Endothelial cell of umbilical vein (primary cell): ENCODE measurements at regions not wholly inside any gene's neighbourhood (a gene's known extent, or its start where the extent isn't known, plus 50 kb on each side); places are given as distances from the start of the nearest gene placed in this dataset.

Source experiments
- BruUV-seq: library from RNA; stranded (reverse); fragments of 400-500 nt; replicated peaks from 2 replicates; lab custom pipeline; 2021; lab: Mats Ljungman, UMichigan
- CTCF ChIA-PET: fragments of 300-600, 350-600 bp; sonication (Branson Sonifier 250); formaldehyde crosslinking; loops from one replicate; lab custom pipeline; 2021; ENCODE audit warnings: antibody characterized with exemption, inconsistent platforms; lab: Charles Lee
- POLR2A ChIA-PET: fragments of 300-600, 350-600 bp; sonication (Branson Sonifier 250); formaldehyde crosslinking; loops from one replicate; lab custom pipeline; 2021; ENCODE audit warnings: antibody characterized with exemption, inconsistent platforms; lab: Charles Lee
- DNase-seq: peaks from one replicate; pipeline ENCODE4 v3.0.0-alpha.2; 2011; ENCODE audit warnings: low read depth, low spot score
- FAIRE-seq: peaks from 2 replicates; lab custom pipeline; 2011; peaks lifted over from hg19 to GRCh38; lab: Jason Lieb, UNC
- H2AFZ ChIP-seq: 2 replicates; pipeline ENCODE4 v1.6.0; 2012; ENCODE audit warnings: low read depth, low read length, control low read depth, inconsistent platforms
- H3K27ac ChIP-seq: 2 replicates; pipeline ENCODE4 v1.5.1; 2011; ENCODE audit warnings: low read depth, mild to moderate bottlenecking, control low read depth, low read length, moderate library complexity; ENCODE audit not compliant: insufficient read depth
- H3K27me3 ChIP-seq, 2 experiments: 2 replicates each; pipeline versions ENCODE4 v1.6.0 to v1.6.1; 2011; ENCODE audit warnings: low read length in 2 of 2, mixed read lengths in 1 of 2; ENCODE audit not compliant: control insufficient read depth in 2 of 2, insufficient read depth in 2 of 2
- H3K36me3 ChIP-seq, 2 experiments: 2 replicates in 1 of 2; 3 replicates in 1 of 2; pipeline ENCODE4 v1.5.1; 2011; ENCODE audit warnings: low read length in 2 of 2, mild to moderate bottlenecking in 1 of 2, moderate library complexity in 1 of 2; ENCODE audit not compliant: control insufficient read depth in 2 of 2, insufficient read depth in 2 of 2; ENCODE audit errors: extremely low read depth in 1 of 2
- H3K4me1 ChIP-seq: 3 replicates; pipeline ENCODE4 v1.5.1; 2011; ENCODE audit warnings: mild to moderate bottlenecking, low read length; ENCODE audit not compliant: control insufficient read depth, insufficient read depth; ENCODE audit errors: extremely low read depth
- H3K4me2 ChIP-seq: 2 replicates; pipeline ENCODE4 v1.6.1; 2011; ENCODE audit warnings: low read length, control low read depth, mixed read lengths; ENCODE audit not compliant: insufficient read depth
- H3K4me3 ChIP-seq, 3 experiments: fragments of 200-600 bp in 1 of 3; sonication (generic), shearing (Covaris generic) in 1 of 3; replicated peaks in 1 of 3; 2 replicates each; pipeline ENCODE4 v1.5.1; 2011 to 2016; ENCODE audit warnings: control low read depth in 3 of 3, low read length in 3 of 3, mild to moderate bottlenecking in 2 of 3, inconsistent platforms in 1 of 3, low read depth in 1 of 3, moderate library complexity in 1 of 3; ENCODE audit not compliant: insufficient read depth in 1 of 3
- H3K79me2 ChIP-seq: 2 replicates; pipeline ENCODE4 v1.6.0; 2012; ENCODE audit warnings: low read length, inconsistent platforms; ENCODE audit not compliant: control insufficient read depth, insufficient read depth
- H3K9ac ChIP-seq: replicated peaks from 2 replicates; pipeline ENCODE3; 2011; ENCODE audit warnings: low read length, control low read depth; ENCODE audit not compliant: insufficient read depth; ENCODE audit errors: extremely low read depth
- H3K9me1 ChIP-seq: replicated peaks from 3 replicates; pipeline ENCODE4 v1.6.0; 2011; ENCODE audit warnings: mild to moderate bottlenecking, low read length; ENCODE audit not compliant: control insufficient read depth, insufficient read depth; ENCODE audit errors: extremely low read depth
- H3K9me3 ChIP-seq: replicated peaks from 2 replicates; pipeline ENCODE4 v1.5.1; 2012; ENCODE audit warnings: low read length, inconsistent platforms; ENCODE audit not compliant: control insufficient read depth, insufficient read depth
- H4K20me1 ChIP-seq: replicated peaks from 2 replicates; pipeline ENCODE3; 2011; ENCODE audit warnings: mild to moderate bottlenecking, low read length; ENCODE audit not compliant: control insufficient read depth, insufficient read depth; ENCODE audit errors: extremely low read depth
- EZH2 ChIP-seq: IDR thresholded peaks from 2 replicates; pipeline ENCODE4 v1.6.1; 2012; ENCODE audit warnings: borderline replicate concordance, low read depth, mild to moderate bottlenecking, moderate library complexity, low read length, inconsistent platforms; ENCODE audit not compliant: severe bottlenecking
- JUN ChIP-seq: IDR thresholded peaks from 2 replicates; pipeline ENCODE4 v1.6.1; 2011; ENCODE audit warnings: borderline replicate concordance, low read depth; ENCODE audit not compliant: insufficient read length, insufficient read depth
- MYC ChIP-seq: IDR thresholded peaks from one replicate; pipeline ENCODE4 v1.6.1; 2011; ENCODE audit warnings: mild to moderate bottlenecking, low read depth, low read length
- POLR2A ChIP-seq: IDR thresholded peaks from 2 replicates; pipeline ENCODE4 v1.6.1; 2012; ENCODE audit warnings: low read depth, mild to moderate bottlenecking, control low read depth, low read length
- POLR2AphosphoS5 ChIP-seq: IDR thresholded peaks from 2 replicates; pipeline ENCODE4 v1.6.1; 2012; ENCODE audit warnings: low read depth, mild to moderate bottlenecking, control low read depth, low read length, moderate library complexity; ENCODE audit not compliant: insufficient read depth
- dilution Hi-C: fragments of 300-500 bp; cut with MboI; formaldehyde crosslinking; loops from one replicate; pipeline ENCODE4 v1.15.0; 2019; ENCODE audit warnings: low sequenced_read_pairs; ENCODE audit not compliant: extremely low pct_ligation_motif_present
- intact Hi-C: fragments of 100-400 bp; cut with micrococcal nuclease; formaldehyde crosslinking; loops from one replicate; pipeline ENCODE4 v1.10.0; 2022
- TF ChIP-seq, protein P1 (sequence below): IDR thresholded peaks from 2 replicates; pipeline ENCODE4 v1.6.1; 2011; ENCODE audit not compliant: insufficient read depth, insufficient read length
- TF ChIP-seq, protein P2 (sequence below), 2 donors: IDR thresholded peaks; 1 replicate in 1 of 2; 2 replicates in 1 of 2; pipeline ENCODE4 v1.5.1; 2011; ENCODE audit warnings: low read length in 2 of 2, mild to moderate bottlenecking in 2 of 2, moderate library complexity in 2 of 2, control low read depth in 1 of 2, inconsistent platforms in 1 of 2, low read depth in 1 of 2; ENCODE audit not compliant: insufficient read depth in 1 of 2; ENCODE audit errors: extremely low read depth in 1 of 2

DNA sequence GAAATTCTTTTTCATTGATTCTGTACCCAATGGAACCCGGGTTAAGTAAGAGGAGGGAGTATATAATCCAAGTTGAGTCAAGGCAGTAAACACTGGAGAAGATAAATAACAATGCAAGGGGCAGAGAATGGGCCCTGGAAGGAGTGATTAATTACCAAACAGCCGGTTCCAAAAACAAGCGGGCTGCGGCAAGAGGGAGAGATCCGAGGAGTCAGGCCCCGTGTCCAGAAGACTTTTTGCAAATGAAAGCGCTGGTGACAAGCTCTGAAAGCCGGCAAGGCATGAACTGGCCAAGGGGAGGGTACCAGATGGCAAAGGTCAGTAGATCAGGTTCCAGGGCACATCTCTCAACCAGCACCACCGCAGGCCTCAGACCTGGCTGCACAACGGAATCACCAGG is 294.9 kb downstream of the BCOR start:
- no peak overlapping the region for H3K9ac ChIP-seq
- H3K9me1 ChIP-seq: no peaks in the 10 kb centered on the region
- H3K4me1 ChIP-seq: no peaks in the 10 kb centered on the region
- H3K27ac ChIP-seq: no peak overlapping the region
- FAIRE-seq: no peak
- H3K4me2 ChIP-seq: no peak overlapping the region
- no peaks in the 10 kb centered on the region for H4K20me1 ChIP-seq
- ChIA-PET CTCF (no interaction called here), POLR2A (no interaction called here)
- H2AFZ ChIP-seq: no peak overlapping the region
- intact Hi-C loops (no loop called here), dilution Hi-C loops (no loop called here)
- no TSS peak for BruUV-seq
- TF ChIP-seq EZH2 (no peak), POLR2A (no peak), POLR2AphosphoS5 (no peak), JUN (no peak), MYC (no peak)
- TF ChIP-seq, protein P1, sequence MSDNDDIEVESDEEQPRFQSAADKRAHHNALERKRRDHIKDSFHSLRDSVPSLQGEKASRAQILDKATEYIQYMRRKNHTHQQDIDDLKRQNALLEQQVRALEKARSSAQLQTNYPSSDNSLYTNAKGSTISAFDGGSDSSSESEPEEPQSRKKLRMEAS: no peak
- TF ChIP-seq, protein P2, sequence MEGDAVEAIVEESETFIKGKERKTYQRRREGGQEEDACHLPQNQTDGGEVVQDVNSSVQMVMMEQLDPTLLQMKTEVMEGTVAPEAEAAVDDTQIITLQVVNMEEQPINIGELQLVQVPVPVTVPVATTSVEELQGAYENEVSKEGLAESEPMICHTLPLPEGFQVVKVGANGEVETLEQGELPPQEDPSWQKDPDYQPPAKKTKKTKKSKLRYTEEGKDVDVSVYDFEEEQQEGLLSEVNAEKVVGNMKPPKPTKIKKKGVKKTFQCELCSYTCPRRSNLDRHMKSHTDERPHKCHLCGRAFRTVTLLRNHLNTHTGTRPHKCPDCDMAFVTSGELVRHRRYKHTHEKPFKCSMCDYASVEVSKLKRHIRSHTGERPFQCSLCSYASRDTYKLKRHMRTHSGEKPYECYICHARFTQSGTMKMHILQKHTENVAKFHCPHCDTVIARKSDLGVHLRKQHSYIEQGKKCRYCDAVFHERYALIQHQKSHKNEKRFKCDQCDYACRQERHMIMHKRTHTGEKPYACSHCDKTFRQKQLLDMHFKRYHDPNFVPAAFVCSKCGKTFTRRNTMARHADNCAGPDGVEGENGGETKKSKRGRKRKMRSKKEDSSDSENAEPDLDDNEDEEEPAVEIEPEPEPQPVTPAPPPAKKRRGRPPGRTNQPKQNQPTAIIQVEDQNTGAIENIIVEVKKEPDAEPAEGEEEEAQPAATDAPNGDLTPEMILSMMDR (IDR thresholded peaks at IDR 0.05; ENCODE audit: extremely low read depth in 1 of 2, insufficient read depth in 1 of 2, low read depth in 1 of 2, low read length in 2 of 2): no peak
- no peaks in the 10 kb centered on the region for H3K36me3 ChIP-seq
- no peaks in the 10 kb centered on the region for H3K79me2 ChIP-seq
- H3K4me3 ChIP-seq: no peak overlapping the region
- DNase-seq: no peak
- no peaks in the 10 kb centered on the region for H3K9me3 ChIP-seq
- no peaks in the 10 kb centered on the region for H3K27me3 ChIP-seq
